Kidney (tissue), 13 donors: ENCODE measurements at regions not wholly inside any gene's neighbourhood (a gene's known extent, or its start where the extent isn't known, plus 50 kb on each side); places are given as distances from the start of the nearest gene placed in this dataset.

ENCODE experiments used
- DNase-seq, 5 donors: peaks; one replicate each; pipeline ENCODE4 v3.0.0-alpha.2; 2013 to 2020
- FAIRE-seq: peaks from 2 replicates; lab custom pipeline; 2012; peaks lifted over from hg19 to GRCh38; lab: Jason Lieb, UNC
- H3K27ac ChIP-seq, 2 donors: one replicate each; pipeline ENCODE4 v1.7.0; 2013; ENCODE audit warnings: low read depth in 2 of 2, low read length in 2 of 2, inconsistent platforms in 1 of 2
- H3K27me3 ChIP-seq: one replicate; pipeline ENCODE4 v1.7.1; 2013; ENCODE audit warnings: low read length, inconsistent platforms; ENCODE audit not compliant: control insufficient read depth, insufficient read depth
- H3K36me3 ChIP-seq, 3 donors: one replicate each; pipeline versions ENCODE4 v1.7.0 to v1.7.1; 2013; ENCODE audit warnings: low read length in 3 of 3, control low read depth in 1 of 3, inconsistent platforms in 1 of 3; ENCODE audit not compliant: insufficient read depth in 3 of 3, control insufficient read depth in 2 of 3
- H3K4me1 ChIP-seq, 3 donors: one replicate each; pipeline versions ENCODE4 v1.7.0 to v1.7.1; 2013; ENCODE audit warnings: low read length in 3 of 3, inconsistent platforms in 1 of 3, low read depth in 1 of 3; ENCODE audit not compliant: control insufficient read depth in 2 of 3, insufficient read depth in 2 of 3
- H3K4me3 ChIP-seq, 3 donors: one replicate each; pipeline versions ENCODE4 v1.7.0 to v1.8.1; 2013; ENCODE audit warnings: low read length in 3 of 3, control low read depth in 1 of 3, inconsistent platforms in 1 of 3
- H3K9ac ChIP-seq, 3 donors: one replicate each; pipeline versions ENCODE4 v1.7.0 to v1.7.1; 2013; ENCODE audit warnings: low read length in 3 of 3, control low read depth in 1 of 3, inconsistent platforms in 1 of 3
- H3K9me3 ChIP-seq, 3 donors: one replicate each; pipeline versions ENCODE4 v1.7.0 to v1.7.1; 2013; ENCODE audit warnings: low read length in 3 of 3, control low read depth in 1 of 3, inconsistent platforms in 1 of 3; ENCODE audit not compliant: control insufficient read depth in 2 of 3, insufficient read depth in 1 of 3
- intact Hi-C: fragments of 100-400 bp; cut with DNase I; formaldehyde crosslinking; loops from one replicate; pipeline ENCODE4 v1.11.1; 2022
- TF ChIP-seq, protein P1 (sequence below): IDR thresholded peaks from 3 replicates; pipeline ENCODE4 v1.5.1; 2012; ENCODE audit warnings: mild to moderate bottlenecking, moderate library complexity, borderline replicate concordance; ENCODE audit not compliant: insufficient read depth; ENCODE audit errors: extremely low read depth
- donor health status: control.
- donor health status: control.
- donor health status: control.
- donor health status: control.
- donor health status: control.
- donor health status: DM: yes; HTN: yes; CAD: no.
- donor health status: Normal renal cell carcinoma (clear cell type).

- DNase-seq (no peak), FAIRE-seq (no peak)
- H3K36me3 ChIP-seq, result no peaks in the 10 kb centered on the region
- TF ChIP-seq, protein P1, sequence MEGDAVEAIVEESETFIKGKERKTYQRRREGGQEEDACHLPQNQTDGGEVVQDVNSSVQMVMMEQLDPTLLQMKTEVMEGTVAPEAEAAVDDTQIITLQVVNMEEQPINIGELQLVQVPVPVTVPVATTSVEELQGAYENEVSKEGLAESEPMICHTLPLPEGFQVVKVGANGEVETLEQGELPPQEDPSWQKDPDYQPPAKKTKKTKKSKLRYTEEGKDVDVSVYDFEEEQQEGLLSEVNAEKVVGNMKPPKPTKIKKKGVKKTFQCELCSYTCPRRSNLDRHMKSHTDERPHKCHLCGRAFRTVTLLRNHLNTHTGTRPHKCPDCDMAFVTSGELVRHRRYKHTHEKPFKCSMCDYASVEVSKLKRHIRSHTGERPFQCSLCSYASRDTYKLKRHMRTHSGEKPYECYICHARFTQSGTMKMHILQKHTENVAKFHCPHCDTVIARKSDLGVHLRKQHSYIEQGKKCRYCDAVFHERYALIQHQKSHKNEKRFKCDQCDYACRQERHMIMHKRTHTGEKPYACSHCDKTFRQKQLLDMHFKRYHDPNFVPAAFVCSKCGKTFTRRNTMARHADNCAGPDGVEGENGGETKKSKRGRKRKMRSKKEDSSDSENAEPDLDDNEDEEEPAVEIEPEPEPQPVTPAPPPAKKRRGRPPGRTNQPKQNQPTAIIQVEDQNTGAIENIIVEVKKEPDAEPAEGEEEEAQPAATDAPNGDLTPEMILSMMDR, result no peak
- H3K9me3 ChIP-seq, result no peaks in the 10 kb centered on the region
- no peaks in the 10 kb centered on the region for H3K27me3 ChIP-seq
- intact Hi-C loops, result no loop called here
- no peaks in the 10 kb centered on the region for H3K4me1 ChIP-seq
- no peak overlapping the region for H3K4me3 ChIP-seq
- H3K9ac ChIP-seq, result no peak overlapping the region
- no peak overlapping the region for H3K27ac ChIP-seq
Measured at GRCh38 chr2:15688924-15689568, 97.4 kb downstream of the DDX1 start.

DNA sequence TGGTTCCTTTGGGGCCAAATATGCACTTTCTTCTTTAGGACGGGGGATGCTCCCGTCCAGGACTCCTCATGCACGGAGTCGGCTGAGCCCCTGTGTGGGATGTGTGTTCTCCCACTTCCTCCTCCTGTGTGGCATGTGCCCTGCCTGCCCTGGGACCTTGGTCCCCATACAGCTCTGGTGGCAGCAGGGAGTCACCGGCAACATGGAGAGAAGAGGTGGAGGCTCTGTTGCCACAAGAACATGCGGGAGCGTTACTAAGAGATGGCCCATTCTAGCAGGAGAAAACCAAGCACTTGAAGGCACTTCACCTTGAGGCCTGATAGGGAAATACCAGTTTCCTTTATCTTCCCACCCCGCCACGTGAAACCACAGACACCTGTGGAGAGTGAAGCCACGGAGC is 98.0 kb downstream of the DDX1 start:
- no peaks in the 10 kb centered on the region for H3K36me3 ChIP-seq
- FAIRE-seq (no peak), DNase-seq (no peak)
- no peaks in the 10 kb centered on the region for H3K9me3 ChIP-seq
- intact Hi-C loops, result no loop called here
- no peak overlapping the region for H3K4me3 ChIP-seq
- no peak overlapping the region for H3K9ac ChIP-seq
- H3K4me1 ChIP-seq, result no peaks in the 10 kb centered on the region
- TF ChIP-seq, protein P1, result no peak
- no peaks in the 10 kb centered on the region for H3K27me3 ChIP-seq
- no peak overlapping the region for H3K27ac ChIP-seq

DNA sequence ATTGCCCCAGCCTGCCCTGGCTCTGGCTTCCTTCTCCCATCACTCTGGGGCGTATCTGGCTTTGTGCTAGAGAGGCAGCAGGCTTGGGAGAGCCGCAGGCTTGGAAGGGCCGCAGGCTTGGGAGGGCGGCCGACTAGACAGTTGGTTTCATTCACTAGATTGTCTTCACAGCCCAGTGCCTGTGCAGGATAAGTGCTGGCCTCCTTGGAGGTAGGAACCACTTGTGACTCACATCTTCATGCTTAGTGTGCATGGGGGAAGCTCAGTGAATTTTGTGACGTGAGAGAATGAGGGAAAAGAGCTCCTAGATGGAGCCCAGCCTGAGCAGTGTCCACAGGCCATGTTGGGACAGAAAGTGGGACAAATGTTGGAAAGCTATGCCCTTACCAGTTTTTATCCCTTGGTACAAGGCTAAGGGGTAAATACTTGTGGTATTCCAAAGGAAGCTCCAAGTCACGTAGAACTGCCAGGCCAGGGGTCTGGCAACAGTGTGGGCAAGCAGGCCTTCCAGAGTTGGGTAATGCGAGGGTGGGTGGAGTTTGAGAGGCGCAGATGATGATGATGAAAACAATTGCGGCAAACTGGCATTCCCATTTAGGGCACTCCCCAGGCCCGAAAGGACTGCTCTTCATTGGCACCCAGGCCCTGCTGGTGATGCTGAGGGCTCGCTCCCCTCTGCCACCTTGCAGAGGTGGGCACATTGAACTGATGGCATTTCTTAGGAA is 100.1 kb downstream of the DDX1 start:
- Histone ChIP-seq H3K27ac (no peak overlapping the region), H3K9me3 (no peaks in the 10 kb centered on the region), H3K36me3 (no peaks in the 10 kb centered on the region), H3K9ac (no peak overlapping the region), H3K4me1 (no peaks in the 10 kb centered on the region), H3K27me3 (no peaks in the 10 kb centered on the region), H3K4me3 (no peak overlapping the region)
- no peak for DNase-seq
- TF ChIP-seq, protein P1, result no peak
- no peak for FAIRE-seq
- intact Hi-C loops, result no loop called here
